ENCODE measurements at regions not wholly inside any gene's neighbourhood (a gene's known extent, or its start where the extent isn't known, plus 50 kb on each side); places are given as distances from the start of the nearest gene placed in this dataset.

Small RNAs in the stretch of these regions (small RNA-seq; reads per million reads assigned to genes)
- gene MIR4276: 0 reads per million in 3 donors

All from sigmoid colon (tissue), 3 donors.